ENCODE measurements at regions not wholly inside any gene's neighbourhood (a gene's known extent, or its start where the extent isn't known, plus 50 kb on each side); places are given as distances from the start of the nearest gene placed in this dataset.
"Not testable (repeated sequence)": the region's sequence is repeated elsewhere in the genome, so short reads cannot be mapped to it uniquely, and the experiment has no call there.

DNA sequence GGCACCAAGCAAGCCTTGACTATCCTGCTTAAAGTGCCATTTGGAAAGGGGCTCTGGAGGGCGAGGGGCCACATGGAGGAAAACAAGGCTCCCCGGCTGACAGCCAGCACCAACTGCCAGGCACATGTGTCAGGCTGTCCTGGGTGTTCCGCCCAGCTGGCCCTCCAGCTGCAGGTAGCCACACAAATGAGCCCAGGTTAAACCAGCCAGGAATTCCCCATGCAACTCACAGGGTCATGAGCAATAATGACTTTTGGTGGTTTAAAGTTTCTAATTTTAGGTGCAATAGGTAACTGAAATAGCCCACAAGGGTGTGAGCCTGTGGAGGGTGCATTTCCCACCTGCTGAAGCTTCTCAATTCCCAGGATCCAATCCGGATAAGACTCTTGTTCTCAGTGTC is 58.9 kb upstream of the EEF2KMT start:
- DNase-seq: not testable (repeated sequence)

DNA sequence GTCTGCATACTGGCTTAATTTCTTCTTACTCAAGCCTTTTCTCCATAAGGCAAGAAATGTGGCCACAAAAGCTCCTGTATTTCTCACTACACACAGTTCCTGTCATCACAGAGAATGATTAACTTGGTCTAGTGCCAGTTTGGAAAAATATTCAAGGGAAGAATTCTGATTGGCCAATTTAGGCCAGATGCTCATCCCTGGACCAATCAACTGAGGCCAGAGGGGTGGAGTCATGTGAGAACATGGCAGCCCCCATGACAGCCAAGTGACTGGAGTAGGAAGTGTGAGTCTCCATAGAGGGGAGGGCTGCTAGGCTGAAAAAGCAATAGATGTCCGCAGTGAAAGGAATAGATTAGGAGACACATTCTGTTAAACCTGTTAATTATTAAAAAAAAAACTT is 56.4 kb upstream of the EEF2KMT start:
- not testable (repeated sequence) for DNase-seq

DNA sequence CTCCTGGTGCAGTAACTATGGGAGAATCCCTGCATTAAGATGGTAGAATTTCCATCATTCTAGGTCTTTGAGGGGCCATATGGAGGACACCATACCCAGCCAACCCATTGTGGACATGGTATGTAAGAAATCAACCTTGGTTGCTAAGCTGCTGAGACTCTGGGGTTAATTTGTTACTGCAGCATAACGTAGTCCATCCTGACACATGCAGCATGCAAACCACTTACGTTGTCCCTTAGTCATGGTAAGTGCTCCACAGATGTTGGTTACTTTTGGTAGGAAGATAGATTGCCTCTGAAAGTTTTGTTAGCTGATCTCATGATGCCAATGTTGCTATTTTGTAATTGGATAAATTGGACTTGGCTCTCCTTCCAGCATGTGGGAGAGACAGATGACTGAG is 53.8 kb upstream of the EEF2KMT start:
- not testable (repeated sequence) for DNase-seq
